OCI-LY7 (cell line): ENCODE measurements at regions not wholly inside any gene's neighbourhood (a gene's known extent, or its start where the extent isn't known, plus 50 kb on each side); places are given as distances from the start of the nearest gene placed in this dataset.

Source experiments
- BruUV-seq: library from RNA; stranded (reverse); fragments of 400-500 nt; replicated peaks from 2 replicates; lab custom pipeline; 2021; lab: Mats Ljungman, UMichigan
- CTCF ChIA-PET: fragments of 300-600 bp; sonication (Branson Sonifier 250); formaldehyde crosslinking; loops from one replicate; lab custom pipeline; 2022; ENCODE audit warnings: antibody characterized with exemption; ENCODE audit not compliant: unreplicated experiment; lab: Charles Lee
- POLR2A ChIA-PET: fragments of 300-600 bp; sonication (Branson Sonifier 250); formaldehyde crosslinking; loops from one replicate; lab custom pipeline; 2022; ENCODE audit warnings: antibody characterized with exemption; lab: Charles Lee
- DNase-seq: peaks from one replicate; pipeline ENCODE4 v3.0.0-alpha.2; 2015; ENCODE audit warnings: low spot score
- H2AFZ ChIP-seq: fragments of 200-600 bp; sonication (generic), shearing (Covaris generic); 2 replicates; pipeline ENCODE4 v1.6.1; 2014; ENCODE audit warnings: mild to moderate bottlenecking, antibody characterized with exemption, low read length, moderate library complexity
- H3K27ac ChIP-seq: fragments of 200-600 bp; sonication (generic); 2 replicates; pipeline ENCODE4 v1.5.1; 2014; ENCODE audit warnings: mixed run types, low read depth, mild to moderate bottlenecking, moderate library complexity, low read length, inconsistent platforms; ENCODE audit not compliant: poor library complexity, severe bottlenecking
- H3K36me3 ChIP-seq: fragments of 200-600 bp; sonication (generic); 2 replicates; pipeline ENCODE4 v1.6.1; 2014; ENCODE audit warnings: mild to moderate bottlenecking, antibody characterized with exemption, low read length, moderate library complexity, mixed read lengths; ENCODE audit not compliant: insufficient read depth
- H3K4me1 ChIP-seq: fragments of 200-600 bp; sonication (generic); 2 replicates; pipeline ENCODE4 v1.5.1; 2014; ENCODE audit warnings: mild to moderate bottlenecking, low read length; ENCODE audit not compliant: insufficient read depth, poor library complexity, severe bottlenecking
- H3K4me2 ChIP-seq: fragments of 200-600 bp; sonication (generic); 2 replicates; pipeline ENCODE4 v1.6.1; 2014; ENCODE audit warnings: mild to moderate bottlenecking, low read length
- H3K4me3 ChIP-seq: fragments of 200-600 bp; sonication (generic); 2 replicates; pipeline ENCODE4 v1.5.1; 2014; ENCODE audit warnings: mild to moderate bottlenecking, low read depth, low read length; ENCODE audit not compliant: poor library complexity, severe bottlenecking
- H3K79me2 ChIP-seq: fragments of 200-600 bp; sonication (generic); 2 replicates; pipeline ENCODE4 v1.6.1; 2016; ENCODE audit warnings: low read depth, mild to moderate bottlenecking, low read length, moderate library complexity, mixed read lengths; ENCODE audit not compliant: insufficient read depth
- H3K9me2 ChIP-seq: fragments of 200-600 bp; sonication (generic); 2 replicates; pipeline ENCODE4 v1.6.1; 2016; ENCODE audit warnings: mild to moderate bottlenecking, low read length, mixed read lengths; ENCODE audit not compliant: insufficient read depth
- H3K9me3 ChIP-seq: fragments of 200-600 bp; sonication (generic); 2 replicates; pipeline ENCODE4 v1.6.1; 2014; ENCODE audit warnings: mild to moderate bottlenecking, mixed run types, low read length, mixed read lengths
- H4K20me1 ChIP-seq: fragments of 200-600 bp; sonication (generic); 2 replicates; pipeline ENCODE4 v1.6.1; 2014; ENCODE audit warnings: mild to moderate bottlenecking, antibody characterized with exemption, low read length, moderate library complexity, mixed read lengths; ENCODE audit not compliant: insufficient read depth
- EZH2phosphoT487 ChIP-seq: fragments of 200-600 bp; sonication (generic); IDR thresholded peaks from 2 replicates; pipeline ENCODE4 v1.6.1; 2018; ENCODE audit warnings: low read depth, borderline replicate concordance, mild to moderate bottlenecking, mixed run types, antibody characterized with exemption, low read length, moderate library complexity, mixed read lengths
- intact Hi-C: fragments of 100-400 bp; cut with micrococcal nuclease; formaldehyde crosslinking; loops from one replicate; pipeline ENCODE4 v1.10.0; 2022; ENCODE audit not compliant: unreplicated experiment
- TF ChIP-seq, protein P1 (sequence below): fragments of 200-600 bp; sonication (generic); conservative IDR thresholded peaks from 2 replicates; pipeline ENCODE4 v1.5.1; 2014; ENCODE audit warnings: mild to moderate bottlenecking, antibody characterized with exemption, low read length, moderate library complexity, mixed read lengths

- Histone ChIP-seq H3K4me3 (no peak overlapping the region), H2AFZ (no peak overlapping the region), H3K4me2 (no peak overlapping the region), H3K9me2 (no peaks in the 10 kb centered on the region), H3K4me1 (no peaks in the 10 kb centered on the region), H3K36me3 (no peaks in the 10 kb centered on the region), H3K79me2 (no peaks in the 10 kb centered on the region), H3K27ac (no peak overlapping the region), H4K20me1 (no peaks in the 10 kb centered on the region), H3K9me3 (no peaks in the 10 kb centered on the region)
- intact Hi-C loops = no loop called here
- ChIA-PET CTCF (no interaction called here), POLR2A (no interaction called here)
- no peak for DNase-seq
- TF ChIP-seq, protein P1, sequence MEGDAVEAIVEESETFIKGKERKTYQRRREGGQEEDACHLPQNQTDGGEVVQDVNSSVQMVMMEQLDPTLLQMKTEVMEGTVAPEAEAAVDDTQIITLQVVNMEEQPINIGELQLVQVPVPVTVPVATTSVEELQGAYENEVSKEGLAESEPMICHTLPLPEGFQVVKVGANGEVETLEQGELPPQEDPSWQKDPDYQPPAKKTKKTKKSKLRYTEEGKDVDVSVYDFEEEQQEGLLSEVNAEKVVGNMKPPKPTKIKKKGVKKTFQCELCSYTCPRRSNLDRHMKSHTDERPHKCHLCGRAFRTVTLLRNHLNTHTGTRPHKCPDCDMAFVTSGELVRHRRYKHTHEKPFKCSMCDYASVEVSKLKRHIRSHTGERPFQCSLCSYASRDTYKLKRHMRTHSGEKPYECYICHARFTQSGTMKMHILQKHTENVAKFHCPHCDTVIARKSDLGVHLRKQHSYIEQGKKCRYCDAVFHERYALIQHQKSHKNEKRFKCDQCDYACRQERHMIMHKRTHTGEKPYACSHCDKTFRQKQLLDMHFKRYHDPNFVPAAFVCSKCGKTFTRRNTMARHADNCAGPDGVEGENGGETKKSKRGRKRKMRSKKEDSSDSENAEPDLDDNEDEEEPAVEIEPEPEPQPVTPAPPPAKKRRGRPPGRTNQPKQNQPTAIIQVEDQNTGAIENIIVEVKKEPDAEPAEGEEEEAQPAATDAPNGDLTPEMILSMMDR = no peak
- no peak for TF ChIP-seq EZH2phosphoT487
- no TSS peak for BruUV-seq
Observed at GRCh38 chr9:82819260-82819659, 243.7 kb downstream of the RASEF start.

DNA sequence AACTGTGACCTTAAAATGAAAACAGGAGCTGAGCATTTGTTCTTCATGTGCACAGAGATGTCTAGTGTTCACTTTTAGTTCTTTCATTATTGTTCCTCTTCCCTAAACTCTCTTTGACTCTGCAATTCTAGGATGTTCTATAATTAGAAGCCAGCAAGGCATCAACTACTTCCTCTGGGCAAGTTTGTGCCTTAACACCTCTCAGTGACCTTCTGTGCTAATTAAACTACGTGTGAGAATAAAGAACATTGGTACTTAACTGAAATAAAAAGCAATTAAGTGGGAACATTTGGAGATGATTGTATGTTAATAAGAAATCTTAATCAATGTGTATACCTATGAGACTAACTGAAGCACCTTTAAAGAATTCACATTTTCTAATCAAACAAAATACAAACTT, 242.8 kb downstream of the RASEF start:
- H3K27ac ChIP-seq = no peak overlapping the region
- intact Hi-C loops = no loop called here
- CTCF ChIA-PET = no interaction called here
- no peaks in the 10 kb centered on the region for H3K9me3 ChIP-seq
- TF ChIP-seq EZH2phosphoT487 = no peak
- TF ChIP-seq, protein P1 = no peak
- no peak overlapping the region for H3K4me2 ChIP-seq
- no TSS peak for BruUV-seq
- no peak overlapping the region for H3K4me3 ChIP-seq
- DNase-seq = no peak
- no peak overlapping the region for H2AFZ ChIP-seq
- POLR2A ChIA-PET = no interaction called here
- no peaks in the 10 kb centered on the region for H3K4me1 ChIP-seq
- no peaks in the 10 kb centered on the region for H3K9me2 ChIP-seq
- no peaks in the 10 kb centered on the region for H4K20me1 ChIP-seq
- no peaks in the 10 kb centered on the region for H3K79me2 ChIP-seq
- no peaks in the 10 kb centered on the region for H3K36me3 ChIP-seq

- Histone ChIP-seq H3K4me2 (no peak overlapping the region), H3K4me1 (no peaks in the 10 kb centered on the region), H3K9me2 (no peaks in the 10 kb centered on the region), H3K27ac (no peak overlapping the region), H2AFZ (no peak overlapping the region), H3K9me3 (no peaks in the 10 kb centered on the region), H4K20me1 (no peaks in the 10 kb centered on the region), H3K79me2 (no peaks in the 10 kb centered on the region), H3K36me3 (no peaks in the 10 kb centered on the region), H3K4me3 (no peak overlapping the region)
- DNase-seq = no peak
- CTCF ChIA-PET = no interaction called here
- intact Hi-C loops = no loop called here
- TF ChIP-seq EZH2phosphoT487 = no peak
- TF ChIP-seq, protein P1 = no peak
- POLR2A ChIA-PET = no interaction called here
- no TSS peak for BruUV-seq
Observed at GRCh38 chr9:82829818-82830217, 233.1 kb downstream of the RASEF start.
